ENCODE measurements at regions not wholly inside any gene's neighbourhood (a gene's known extent, or its start where the extent isn't known, plus 50 kb on each side); places are given as distances from the start of the nearest gene placed in this dataset.

- no peak for TF ChIP-seq CTCF (IDR thresholded peaks at IDR 0.05)
- no peak for TF ChIP-seq POLR2A (IDR thresholded peaks at IDR 0.05)
Measured at GRCh38 chr9:86842573-86842972, 104.7 kb downstream of the GAS1 start.
